Activated CD4-positive, alpha-beta T cell treated with anti-CD3 and anti-CD28 coated beads, Interleukin-2, amount 10 ng/mL, durations not matched to agents 7 days and 5 days (primary cell): ENCODE measurements at regions not wholly inside any gene's neighbourhood (a gene's known extent, or its start where the extent isn't known, plus 50 kb on each side); places are given as distances from the start of the nearest gene placed in this dataset.

ENCODE experiments used
- CTCF ChIA-PET: fragments of 350-600 bp; sonication (Branson Sonifier 250); formaldehyde crosslinking; loops from one replicate; lab custom pipeline; 2021; ENCODE audit warnings: antibody characterized with exemption; lab: Charles Lee
- POLR2A ChIA-PET: fragments of 350-600 bp; sonication (Branson Sonifier 250); formaldehyde crosslinking; loops from one replicate; lab custom pipeline; 2021; ENCODE audit warnings: antibody characterized with exemption; lab: Charles Lee
- DNase-seq: peaks from one replicate; pipeline ENCODE4 v3.0.0-alpha.2; 2020
- H3K27ac Mint-ChIP-seq: one replicate; pipeline ENCODE4 v1.8.0; 2021; ENCODE audit warnings: mild to moderate bottlenecking, moderate library complexity, mixed read lengths
- H3K27me3 Mint-ChIP-seq: one replicate; pipeline ENCODE4 v1.8.0; 2021; ENCODE audit warnings: mixed read lengths
- H3K36me3 Mint-ChIP-seq: one replicate; pipeline ENCODE4 v1.8.0; 2021; ENCODE audit warnings: low read depth, mixed read lengths
- H3K4me1 Mint-ChIP-seq: one replicate; pipeline ENCODE4 v1.8.0; 2021; ENCODE audit warnings: mixed read lengths
- H3K4me3 Mint-ChIP-seq: one replicate; pipeline ENCODE4 v1.8.0; 2021; ENCODE audit warnings: mild to moderate bottlenecking, moderate library complexity, mixed read lengths
- H3K9me3 Mint-ChIP-seq: one replicate; pipeline ENCODE4 v1.8.0; 2021; ENCODE audit warnings: mixed read lengths

- POLR2A ChIA-PET = no interaction called here
- Mint-ChIP-seq H3K36me3 (no peaks in the 10 kb centered on the region), H3K9me3 (peaks cover 5% of the 10 kb centered on the region), H3K4me3 (no peak overlapping the region), H3K27me3 (peaks cover 27% of the 10 kb centered on the region), H3K27ac (no peak overlapping the region), H3K4me1 (peaks cover 19% of the 10 kb centered on the region)
- CTCF ChIA-PET = interaction anchor here (1.0 to 1.1 kb wide), 2 partner anchors 30 to 62 kb away, joined by 3 read pairs; no protein-coding TSS in a partner anchor
- no peak for DNase-seq
These were observed 271.6 kb downstream of the RPS24 start for GRCh38 chr10:78305311-78305710.

GRCh38 chr10:78306358-78306757 is 272.7 kb downstream of the RPS24 start:
- peaks cover 19% of the 10 kb centered on the region for H3K4me1 Mint-ChIP-seq
- POLR2A ChIA-PET = no interaction called here
- H3K4me3 Mint-ChIP-seq = no peak overlapping the region
- no peak overlapping the region for H3K27ac Mint-ChIP-seq
- no peak for DNase-seq
- CTCF ChIA-PET = no interaction called here
- no peaks in the 10 kb centered on the region for H3K36me3 Mint-ChIP-seq
- H3K9me3 Mint-ChIP-seq = no peaks in the 10 kb centered on the region
- peaks cover 27% of the 10 kb centered on the region for H3K27me3 Mint-ChIP-seq

- no peak overlapping the region for H3K27ac Mint-ChIP-seq
- H3K9me3 Mint-ChIP-seq = no peaks in the 10 kb centered on the region
- peaks cover 27% of the 10 kb centered on the region for H3K27me3 Mint-ChIP-seq
- ChIA-PET POLR2A (no interaction called here), CTCF (no interaction called here)
- DNase-seq = no peak
- H3K4me1 Mint-ChIP-seq = peaks cover 9% of the 10 kb centered on the region
- no peak overlapping the region for H3K4me3 Mint-ChIP-seq
- no peaks in the 10 kb centered on the region for H3K36me3 Mint-ChIP-seq
These were observed 273.9 kb downstream of the RPS24 start for GRCh38 chr10:78307576-78307975.

- ChIA-PET POLR2A (no interaction called here), CTCF (no interaction called here)
- Mint-ChIP-seq H3K27ac (no peak overlapping the region), H3K4me3 (no peak overlapping the region), H3K4me1 (no peaks in the 10 kb centered on the region), H3K27me3 (peaks cover 27% of the 10 kb centered on the region), H3K36me3 (no peaks in the 10 kb centered on the region), H3K9me3 (no peaks in the 10 kb centered on the region)
- DNase-seq = no peak
These were observed 276.0 kb downstream of the RPS24 start for GRCh38 chr10:78309536-78310237.

GRCh38 chr10:78310481-78311080 is 276.9 kb downstream of the RPS24 start:
- Mint-ChIP-seq H3K9me3 (no peaks in the 10 kb centered on the region), H3K36me3 (no peaks in the 10 kb centered on the region)

GRCh38 chr10:78312197-78313047 is 278.8 kb downstream of the RPS24 start:
- Mint-ChIP-seq H3K36me3 (no peaks in the 10 kb centered on the region), H3K27me3 (peaks cover 9% of the 10 kb centered on the region), H3K9me3 (no peaks in the 10 kb centered on the region), H3K4me1 (no peaks in the 10 kb centered on the region), H3K27ac (no peak overlapping the region), H3K4me3 (no peak overlapping the region)
- no peak for DNase-seq
- CTCF ChIA-PET = interaction anchor here (0.6 to 1.4 kb wide), 2 partner anchors 8 to 859 kb away, joined by 3 to 5 read pairs; no protein-coding TSS in a partner anchor
- POLR2A ChIA-PET = no interaction called here

More at GRCh38 chr10:78310481-78311080, 276.9 kb downstream of the RPS24 start:
- CTCF ChIA-PET = no interaction called here
- Mint-ChIP-seq H3K4me3 (no peak overlapping the region), H3K27ac (no peak overlapping the region), H3K4me1 (no peaks in the 10 kb centered on the region), H3K27me3 (peaks cover 23% of the 10 kb centered on the region)
- POLR2A ChIA-PET = no interaction called here
- DNase-seq = no peak

- no peak overlapping the region for H3K4me3 Mint-ChIP-seq
- H3K27me3 Mint-ChIP-seq = peaks cover 9% of the 10 kb centered on the region
- DNase-seq = no peak
- POLR2A ChIA-PET = no interaction called here
- no peaks in the 10 kb centered on the region for H3K4me1 Mint-ChIP-seq
- no peaks in the 10 kb centered on the region for H3K9me3 Mint-ChIP-seq
- H3K36me3 Mint-ChIP-seq = no peaks in the 10 kb centered on the region
- CTCF ChIA-PET = interaction anchor here (0.7 to 1.4 kb wide), 3 partner anchors 9 to 797 kb away, joined by 3 to 5 read pairs (median 3); no protein-coding TSS in a partner anchor
- H3K27ac Mint-ChIP-seq = no peak overlapping the region
These were observed 279.4 kb downstream of the RPS24 start for GRCh38 chr10:78313048-78313381.

GRCh38 chr10:78313636-78314035 is 280.0 kb downstream of the RPS24 start:
- DNase-seq = no peak
- Mint-ChIP-seq H3K9me3 (no peaks in the 10 kb centered on the region), H3K36me3 (no peaks in the 10 kb centered on the region), H3K4me3 (no peak overlapping the region), H3K27me3 (peaks cover 8% of the 10 kb centered on the region), H3K27ac (no peak overlapping the region), H3K4me1 (no peaks in the 10 kb centered on the region)
- POLR2A ChIA-PET = no interaction called here
- CTCF ChIA-PET = interaction anchor here (0.7 to 1.4 kb wide), 3 partner anchors 10 to 797 kb away, joined by 3 to 5 read pairs (median 3); no protein-coding TSS in a partner anchor

- Mint-ChIP-seq H3K27me3 (no peaks in the 10 kb centered on the region), H3K36me3 (no peaks in the 10 kb centered on the region), H3K9me3 (no peaks in the 10 kb centered on the region), H3K4me1 (no peaks in the 10 kb centered on the region), H3K4me3 (no peak overlapping the region), H3K27ac (no peak overlapping the region)
- ChIA-PET POLR2A (no interaction called here), CTCF (no interaction called here)
- no peak for DNase-seq
These were observed 281.0 kb downstream of the RPS24 start for GRCh38 chr10:78314651-78315050.

- Mint-ChIP-seq H3K27me3 (no peaks in the 10 kb centered on the region), H3K27ac (no peak overlapping the region), H3K4me3 (no peak overlapping the region), H3K9me3 (no peaks in the 10 kb centered on the region), H3K4me1 (peaks cover 9% of the 10 kb centered on the region), H3K36me3 (no peaks in the 10 kb centered on the region)
- ChIA-PET CTCF (no interaction called here), POLR2A (no interaction called here)
- no peak for DNase-seq
These were observed 282.8 kb downstream of the RPS24 start for GRCh38 chr10:78316451-78316931.

GRCh38 chr10:78318305-78318704 is 284.6 kb downstream of the RPS24 start:
- Mint-ChIP-seq H3K4me3 (no peak overlapping the region), H3K27me3 (peaks cover 3% of the 10 kb centered on the region), H3K4me1 (peaks cover 12% of the 10 kb centered on the region), H3K27ac (no peak overlapping the region), H3K36me3 (no peaks in the 10 kb centered on the region), H3K9me3 (no peaks in the 10 kb centered on the region)
- CTCF ChIA-PET = interaction anchor here (0.8 to 1.2 kb wide), 2 partner anchors 14 to 878 kb away, joined by 3 to 6 read pairs; no protein-coding TSS in a partner anchor
- no peak for DNase-seq
- POLR2A ChIA-PET = no interaction called here

- DNase-seq = no peak
- peaks cover 13% of the 10 kb centered on the region for H3K4me1 Mint-ChIP-seq
- H3K27me3 Mint-ChIP-seq = peaks cover 5% of the 10 kb centered on the region
- no peak overlapping the region for H3K4me3 Mint-ChIP-seq
- H3K36me3 Mint-ChIP-seq = no peaks in the 10 kb centered on the region
- no peaks in the 10 kb centered on the region for H3K9me3 Mint-ChIP-seq
- POLR2A ChIA-PET = no interaction called here
- CTCF ChIA-PET = no interaction called here
- H3K27ac Mint-ChIP-seq = no peak overlapping the region
These were observed 285.7 kb downstream of the RPS24 start for GRCh38 chr10:78319371-78319770.

GRCh38 chr10:78319841-78320240 is 286.2 kb downstream of the RPS24 start:
- peaks cover 13% of the 10 kb centered on the region for H3K4me1 Mint-ChIP-seq
- DNase-seq = no peak
- H3K36me3 Mint-ChIP-seq = no peaks in the 10 kb centered on the region
- peak overlapping the region; percentile 26 for H3K27ac Mint-ChIP-seq
- H3K9me3 Mint-ChIP-seq = no peaks in the 10 kb centered on the region
- CTCF ChIA-PET = no interaction called here
- H3K27me3 Mint-ChIP-seq = peaks cover 7% of the 10 kb centered on the region
- H3K4me3 Mint-ChIP-seq = no peak overlapping the region
- POLR2A ChIA-PET = no interaction called here
